SW480 (cell line): ENCODE measurements at regions not wholly inside any gene's neighbourhood (a gene's known extent, or its start where the extent isn't known, plus 50 kb on each side); places are given as distances from the start of the nearest gene placed in this dataset.

Experiments used
- DNase-seq: peaks from one replicate; pipeline ENCODE4 v3.0.0-alpha.2; 2016; ENCODE audit warnings: low spot score

- DNase-seq = peak; percentile 2
Observed at GRCh38 chr13:72221276-72221962, 354.4 kb upstream of the DACH1 start.

- no peak for DNase-seq
Observed at GRCh38 chr13:72218966-72219365, 352.0 kb upstream of the DACH1 start.

DNA sequence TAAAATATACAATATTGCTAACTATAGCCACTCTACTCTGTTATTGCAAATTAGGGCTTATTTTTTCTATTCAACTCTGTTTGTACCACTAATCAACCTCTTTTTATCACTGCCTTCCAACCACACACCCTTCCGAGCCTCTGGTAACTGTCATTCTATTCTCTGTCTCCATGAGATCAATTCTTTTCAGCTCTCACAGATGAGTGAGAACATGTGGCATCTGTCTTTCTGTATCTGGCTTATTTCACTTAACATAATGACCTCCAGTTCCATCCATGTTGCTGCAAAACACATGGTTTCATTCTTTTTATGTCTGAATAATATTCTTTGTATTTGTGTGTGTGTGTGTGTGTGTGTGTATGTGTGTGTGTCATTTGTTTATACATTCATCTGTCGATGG, 350.1 kb upstream of the DACH1 start:
- no peak for DNase-seq

GRCh38 chr13:72208112-72208645, 341.2 kb upstream of the DACH1 start:
- DNase-seq = no peak

DNA sequence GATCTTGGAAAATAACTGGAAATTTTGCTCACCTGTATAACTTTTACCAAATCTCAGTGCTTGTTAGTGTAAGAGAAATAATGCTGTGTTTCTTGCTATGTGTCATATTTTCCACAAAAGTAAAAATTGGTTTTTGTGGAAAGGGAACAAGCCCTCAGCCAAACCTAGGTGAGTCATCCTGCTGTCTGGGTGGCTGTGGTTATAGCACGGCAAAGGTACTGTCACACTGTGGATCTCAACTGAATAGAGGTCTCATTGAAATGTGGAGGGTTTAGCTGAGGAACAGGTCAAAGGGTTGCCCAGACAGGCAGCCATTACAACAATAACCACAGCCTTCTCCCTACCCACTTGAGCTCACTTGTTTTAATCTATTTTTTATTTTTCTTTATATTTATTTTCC, 338.8 kb upstream of the DACH1 start:
- peak; percentile 73 for DNase-seq

GRCh38 chr13:72204291-72204690, 337.3 kb upstream of the DACH1 start:
- DNase-seq = peak; percentile 22

GRCh38 chr13:72201726-72202125, 334.7 kb upstream of the DACH1 start:
- no peak for DNase-seq

DNA sequence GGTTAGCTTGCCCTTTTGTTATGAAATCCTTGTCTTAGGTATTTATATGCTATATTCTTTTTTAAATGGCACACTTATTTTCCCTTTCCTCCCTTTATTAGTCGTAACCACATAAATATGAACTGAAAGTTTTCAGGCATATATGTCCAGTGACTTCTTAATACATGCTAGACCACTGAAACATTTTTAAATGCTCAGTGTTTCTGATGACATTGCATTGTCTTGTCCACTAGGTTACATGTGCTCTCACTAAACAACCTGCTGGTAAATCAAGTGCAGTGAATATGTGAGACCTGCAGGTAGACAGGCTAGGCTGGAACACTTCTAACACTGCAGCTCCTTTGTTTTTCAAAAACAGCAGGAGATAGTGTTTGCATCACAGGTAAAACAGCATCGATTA, 332.6 kb upstream of the DACH1 start:
- DNase-seq = peak; percentile 1

DNA sequence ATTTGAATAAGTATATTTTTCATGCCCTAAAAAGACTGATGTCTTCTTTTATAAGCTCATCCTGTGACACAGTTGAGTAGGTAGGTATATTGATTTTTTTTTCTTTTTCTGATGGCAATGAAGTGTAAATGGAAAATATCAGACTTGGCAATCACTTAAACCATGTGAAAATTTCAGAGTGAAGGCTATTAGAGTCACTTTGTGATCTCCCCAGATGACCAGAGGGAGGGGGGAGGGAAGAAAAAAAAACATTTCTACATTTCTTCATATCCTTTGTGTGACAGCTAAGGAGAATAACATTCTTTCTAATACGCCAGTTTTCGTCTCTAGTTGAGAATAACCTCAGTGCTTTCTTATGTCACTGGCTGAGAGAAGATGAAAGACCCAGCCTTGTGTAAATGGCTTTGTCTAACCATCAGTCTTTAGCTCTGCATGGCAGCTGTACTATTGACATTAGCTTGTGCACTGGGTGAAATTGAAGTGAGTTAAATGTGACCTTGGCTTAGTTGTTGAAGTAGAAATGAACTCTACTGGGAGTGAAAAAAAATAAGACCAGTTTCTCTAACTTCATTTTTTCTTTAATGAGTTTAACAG, 332.1 kb upstream of the DACH1 start:
- DNase-seq = no peak

GRCh38 chr13:72198042-72198441, 331.0 kb upstream of the DACH1 start:
- DNase-seq = no peak

DNA sequence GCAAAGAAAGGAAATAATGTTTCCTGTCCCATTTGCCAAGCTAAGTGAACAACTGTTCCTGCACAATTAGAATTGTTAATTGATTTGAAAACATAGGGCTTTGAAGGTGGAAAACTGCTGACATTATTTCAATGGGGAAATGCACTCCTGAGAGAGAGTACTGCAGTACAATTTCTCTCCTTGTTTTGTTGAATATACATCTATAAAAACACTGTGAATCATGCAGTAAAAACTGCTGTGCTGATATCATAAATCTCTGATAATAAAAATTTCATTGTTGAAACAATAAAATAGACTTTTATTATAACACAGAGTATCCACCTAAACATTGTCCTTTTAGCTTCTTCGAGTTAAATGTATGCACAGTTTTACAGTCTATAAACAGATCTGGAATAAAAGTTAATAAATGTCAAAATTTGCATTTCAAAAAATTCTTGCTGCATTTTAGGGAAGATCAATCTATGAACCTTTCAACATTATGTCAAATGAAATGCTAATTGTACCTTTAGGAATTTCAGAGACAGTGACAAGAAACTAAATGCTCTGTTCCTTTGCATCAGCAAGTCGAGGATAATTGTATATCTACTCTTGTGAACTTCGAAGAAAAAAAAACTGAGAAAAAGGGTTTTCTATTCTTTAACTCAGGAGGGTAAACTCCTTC, 328.2 kb upstream of the DACH1 start:
- no peak for DNase-seq

- DNase-seq = no peak
Observed at GRCh38 chr13:72194523-72194922, 327.5 kb upstream of the DACH1 start.

DNA sequence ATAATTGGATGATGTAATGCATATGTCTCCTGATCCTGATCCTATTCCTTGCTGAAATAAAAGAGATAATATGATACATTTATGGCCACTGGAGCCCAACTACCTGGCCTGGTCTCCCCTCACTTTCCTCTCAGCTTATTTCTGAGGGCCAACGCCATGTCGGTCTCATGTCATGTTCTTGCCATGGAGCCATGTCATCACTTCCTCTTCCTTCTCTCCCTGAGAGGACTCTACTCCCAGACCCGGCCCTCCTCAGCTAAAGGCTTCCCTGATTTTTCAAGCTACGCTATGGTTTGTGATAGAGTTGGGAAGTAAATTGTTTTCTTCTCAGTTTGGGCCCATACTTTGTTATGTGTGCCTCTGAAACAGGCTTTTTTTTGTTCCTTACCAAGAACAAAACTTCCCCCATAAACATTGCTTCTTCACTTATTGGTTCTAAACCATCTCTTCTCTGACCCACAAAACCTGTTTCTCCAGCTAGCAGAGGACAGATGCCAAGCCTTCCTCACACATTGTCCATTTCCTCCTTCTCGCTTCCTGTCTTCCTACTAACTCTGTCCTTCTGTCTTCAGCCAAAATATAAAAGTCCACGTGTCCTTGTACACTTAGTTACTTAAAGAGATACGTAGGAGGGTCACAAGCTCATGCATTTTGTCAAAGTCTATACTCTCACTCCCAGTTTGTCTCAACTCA, 319.9 kb upstream of the DACH1 start:
- DNase-seq = no peak

- DNase-seq = no peak
Observed at GRCh38 chr13:72185776-72186175, 318.8 kb upstream of the DACH1 start.

DNA sequence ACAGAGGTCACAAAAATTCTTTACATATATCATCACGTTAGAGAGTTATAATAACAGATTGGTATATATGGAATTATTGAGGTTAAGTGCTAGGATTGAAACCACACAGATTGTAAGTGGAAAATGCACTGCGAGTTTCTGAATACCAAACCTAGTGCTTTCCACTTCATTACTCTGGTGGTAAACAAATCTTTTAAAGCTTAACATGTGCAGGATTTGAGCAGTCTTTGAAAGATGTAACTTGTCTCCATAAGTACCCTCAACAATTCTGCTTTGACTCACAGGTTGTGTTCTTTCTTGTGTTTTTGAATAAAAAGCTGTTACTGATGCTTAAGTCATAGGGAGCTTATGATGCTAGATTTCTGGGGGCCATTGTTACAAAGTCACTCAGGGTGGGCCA, 314.7 kb upstream of the DACH1 start:
- DNase-seq = no peak

- DNase-seq = no peak
Observed at GRCh38 chr13:72180253-72180952, 313.4 kb upstream of the DACH1 start.

- DNase-seq = no peak
Observed at GRCh38 chr13:72174549-72174948, 307.5 kb upstream of the DACH1 start.

DNA sequence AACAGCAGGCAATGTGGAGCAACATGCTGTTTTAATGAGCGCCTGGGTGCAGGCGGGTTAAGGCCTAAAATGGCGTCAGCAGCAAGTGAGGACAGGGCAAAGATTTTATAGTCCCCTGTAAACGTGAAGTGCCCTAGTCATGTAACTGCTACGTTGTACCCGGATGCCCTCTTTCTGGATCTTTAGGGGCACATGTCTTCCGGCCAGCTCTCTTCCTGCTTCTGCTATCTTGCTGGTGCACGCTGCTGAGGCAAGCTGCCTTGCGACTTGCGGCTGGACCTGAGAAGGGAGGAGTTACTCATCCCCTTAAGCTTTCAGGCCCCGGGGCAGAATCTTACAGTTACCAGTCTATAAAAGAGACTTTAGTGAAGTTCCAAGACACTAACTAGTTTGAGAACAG, 303.6 kb upstream of the DACH1 start:
- no peak for DNase-seq

DNA sequence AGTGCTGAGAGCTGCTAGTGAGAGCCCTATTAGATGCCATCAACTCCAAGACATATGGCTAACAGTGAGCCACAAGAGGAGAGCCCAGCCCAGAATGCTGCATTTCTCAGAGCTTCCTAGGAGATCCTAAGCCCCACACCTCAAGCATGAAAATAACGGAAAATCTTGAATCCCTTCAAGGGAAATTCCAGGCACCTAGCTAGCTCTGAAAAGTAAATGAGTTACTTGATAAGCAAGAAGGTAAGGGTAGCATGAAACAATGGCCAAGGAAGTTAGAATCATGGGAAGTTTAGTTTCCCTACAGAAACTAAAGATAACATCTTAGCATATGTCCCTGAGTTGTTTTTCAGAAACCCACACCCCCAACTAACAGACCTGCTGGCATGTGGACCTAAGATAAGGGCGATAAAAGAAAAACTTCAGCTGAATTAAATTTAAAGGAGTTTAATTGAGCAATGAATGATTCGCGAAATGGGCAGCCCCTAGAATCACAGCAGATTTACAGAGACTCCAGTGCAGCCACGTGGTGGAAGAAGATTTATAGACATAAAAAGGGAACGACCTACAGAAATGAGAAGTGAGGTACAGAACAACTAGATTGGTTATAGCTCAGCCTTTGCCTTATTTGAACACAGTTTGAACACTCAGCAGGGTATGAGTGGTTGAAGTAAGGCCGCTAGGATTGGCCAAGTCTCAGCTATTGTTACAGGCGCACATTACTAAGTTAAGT, 301.3 kb upstream of the DACH1 start:
- no peak for DNase-seq

GRCh38 chr13:72166102-72166650, 299.2 kb upstream of the DACH1 start:
- no peak for DNase-seq

DNA sequence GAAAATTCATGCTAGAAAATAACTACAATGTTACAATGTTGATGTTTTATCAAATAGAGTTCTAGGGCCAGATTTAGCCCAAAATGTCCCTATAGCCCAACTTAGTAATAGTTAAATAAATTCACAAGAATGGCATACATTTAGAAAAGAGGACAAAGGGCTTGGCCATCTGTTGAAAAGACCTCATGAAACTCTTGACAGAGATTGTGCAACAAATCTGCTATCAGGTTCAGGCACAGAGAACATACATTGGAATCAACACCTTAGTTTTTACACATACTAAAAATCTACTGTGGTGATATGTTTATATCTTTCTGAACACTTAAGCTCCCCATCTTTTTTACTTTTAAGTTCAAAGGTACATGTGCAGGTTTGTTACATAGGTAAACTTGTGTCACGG, 298.3 kb upstream of the DACH1 start:
- DNase-seq = no peak
